DND-41 (cell line): ENCODE measurements at regions not wholly inside any gene's neighbourhood (a gene's known extent, or its start where the extent isn't known, plus 50 kb on each side); places are given as distances from the start of the nearest gene placed in this dataset.

Source experiments
- ATAC-seq: fragments of 200-7000 bp; cut with Tn5 transposase; 3 replicates; pipeline ENCODE4 v1.9.1; 2021; ENCODE audit warnings: low read depth; ENCODE audit not compliant: insufficient read depth
- DNase-seq: peaks from one replicate; pipeline ENCODE4 v3.0.0-alpha.2; 2020
- H2AFZ ChIP-seq: 2 replicates; pipeline ENCODE4 v1.6.0; 2012; ENCODE audit warnings: low read depth, low read length
- H3K27ac ChIP-seq: 2 replicates; pipeline ENCODE4 v1.5.1; 2012; ENCODE audit warnings: low read length, inconsistent platforms
- H3K27me3 ChIP-seq: fragments of 200-600 bp; sonication (generic); 2 replicates; pipeline ENCODE4 v1.6.0; 2012; ENCODE audit warnings: low read length, mild to moderate bottlenecking, inconsistent platforms; ENCODE audit not compliant: insufficient read depth, poor library complexity
- H3K36me3 ChIP-seq: 2 replicates; pipeline ENCODE4 v1.5.1; 2012; ENCODE audit warnings: low read length, inconsistent platforms; ENCODE audit not compliant: insufficient read depth
- H3K4me1 ChIP-seq: 2 replicates; pipeline ENCODE4 v1.5.1; 2012; ENCODE audit warnings: mild to moderate bottlenecking, low read length; ENCODE audit not compliant: insufficient read depth
- H3K4me2 ChIP-seq: 2 replicates; pipeline ENCODE4 v1.6.0; 2012; ENCODE audit warnings: mild to moderate bottlenecking, moderate library complexity, low read length, inconsistent platforms; ENCODE audit not compliant: insufficient read depth
- H3K4me3 ChIP-seq, 2 experiments: fragments of 200-600 bp in 1 of 2; shearing (Covaris generic) in 1 of 2; 2 replicates each; pipeline ENCODE4 v1.5.1; 2012 to 2016; ENCODE audit warnings: inconsistent platforms in 2 of 2, low read length in 2 of 2, mild to moderate bottlenecking in 2 of 2, low read depth in 1 of 2, moderate library complexity in 1 of 2
- H3K79me2 ChIP-seq: 2 replicates; pipeline ENCODE4 v1.6.0; 2012; ENCODE audit warnings: low read length, inconsistent platforms; ENCODE audit not compliant: insufficient read depth
- H3K9ac ChIP-seq: 2 replicates; pipeline ENCODE4 v1.6.0; 2012; ENCODE audit warnings: low read depth, mild to moderate bottlenecking, inconsistent platforms, low read length, moderate library complexity
- H3K9me3 ChIP-seq: 2 replicates; pipeline ENCODE4 v1.5.1; 2012; ENCODE audit warnings: low read length, moderate library complexity, mild to moderate bottlenecking, inconsistent platforms; ENCODE audit not compliant: insufficient read depth, severe bottlenecking
- H4K20me1 ChIP-seq: 2 replicates; pipeline ENCODE4 v1.6.0; 2012; ENCODE audit warnings: low read length; ENCODE audit not compliant: insufficient read depth
- CTCF ChIP-seq: IDR thresholded peaks from 2 replicates; pipeline ENCODE4 v1.5.1; 2012; ENCODE audit warnings: borderline replicate concordance, low read length, moderate library complexity, mild to moderate bottlenecking; ENCODE audit not compliant: poor library complexity, severe bottlenecking; ENCODE audit errors: extremely low read depth
- EZH2 ChIP-seq: IDR thresholded peaks from 3 replicates; pipeline ENCODE4 v1.6.1; 2012; ENCODE audit warnings: borderline replicate concordance, low read depth, mild to moderate bottlenecking, moderate library complexity, low read length, inconsistent platforms; ENCODE audit not compliant: severe bottlenecking

DNA sequence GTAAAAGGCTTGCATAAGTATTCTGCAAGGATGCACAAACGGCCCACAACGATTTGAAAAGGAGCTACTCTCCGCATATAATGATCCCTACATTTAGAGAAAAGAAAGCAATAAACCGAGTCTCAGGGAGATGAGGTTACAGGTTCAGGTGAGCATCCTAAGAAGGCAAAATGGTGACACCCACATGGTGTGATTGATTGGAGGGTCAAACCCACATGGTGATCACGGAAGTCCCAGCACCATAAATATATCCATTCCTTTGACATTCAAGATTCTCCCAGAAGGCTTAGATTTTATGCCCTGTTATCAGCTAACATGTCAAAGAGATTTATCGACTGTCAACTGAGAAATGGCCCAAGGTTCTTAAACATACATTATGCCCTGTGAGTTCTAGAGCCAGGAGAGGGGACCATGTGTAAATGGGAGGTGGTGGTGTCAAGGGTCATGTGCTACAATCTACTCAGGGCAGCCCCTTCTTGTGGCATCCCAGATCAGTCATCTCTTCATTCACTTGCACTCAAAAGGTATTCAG lies 282.2 kb downstream of the EMP1 start:
- Histone ChIP-seq H3K27ac (no peak overlapping the region), H3K4me1 (no peaks in the 10 kb centered on the region), H3K27me3 (peaks cover 4% of the 10 kb centered on the region), H3K9ac (no peak overlapping the region), H3K4me2 (no peak overlapping the region), H3K36me3 (no peaks in the 10 kb centered on the region), H3K4me3 (no peak overlapping the region), H3K79me2 (no peaks in the 10 kb centered on the region), H4K20me1 (no peaks in the 10 kb centered on the region), H3K9me3 (no peaks in the 10 kb centered on the region), H2AFZ (no peak overlapping the region)
- ATAC-seq (no peak), DNase-seq (no peak)
- TF ChIP-seq EZH2 (no peak), CTCF (no peak)

- Histone ChIP-seq H3K9ac (no peak overlapping the region), H3K4me1 (no peaks in the 10 kb centered on the region), H4K20me1 (no peaks in the 10 kb centered on the region), H3K4me3 (no peak overlapping the region), H2AFZ (no peak overlapping the region), H3K27me3 (peaks cover 4% of the 10 kb centered on the region), H3K79me2 (no peaks in the 10 kb centered on the region), H3K27ac (no peak overlapping the region), H3K9me3 (no peaks in the 10 kb centered on the region), H3K36me3 (no peaks in the 10 kb centered on the region), H3K4me2 (no peak overlapping the region)
- TF ChIP-seq EZH2, result no peak
- ATAC-seq (no peak), DNase-seq (no peak)
Observed at GRCh38 chr12:13474381-13474780, 277.9 kb downstream of the EMP1 start.

GRCh38 chr12:13472690-13473089 lies 276.2 kb downstream of the EMP1 start:
- DNase-seq, result no peak
- no peaks in the 10 kb centered on the region for H3K36me3 ChIP-seq

DNA sequence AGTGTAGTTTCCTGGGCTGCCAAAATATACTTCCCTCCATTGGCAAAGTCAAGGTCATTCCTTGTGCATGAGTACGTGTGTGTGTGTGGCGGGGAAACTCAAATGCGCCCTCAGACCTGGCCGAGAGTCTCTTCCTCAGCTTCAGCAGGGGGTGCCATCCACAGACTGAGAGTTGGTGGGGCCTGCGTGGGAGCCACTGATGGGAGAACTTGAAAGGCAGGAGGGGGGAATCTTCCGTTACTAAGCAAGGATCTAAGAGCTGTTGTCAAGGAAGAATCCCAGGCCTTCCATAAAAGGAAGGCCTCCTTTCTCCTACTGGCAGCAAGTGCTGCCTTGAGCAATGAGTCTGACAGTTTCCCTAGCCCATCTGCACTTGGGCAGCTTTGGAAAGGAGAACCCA lies 274.9 kb downstream of the EMP1 start:
- no peaks in the 10 kb centered on the region for H3K27me3 ChIP-seq
- H3K9me3 ChIP-seq, result no peaks in the 10 kb centered on the region
- H3K27ac ChIP-seq, result no peak overlapping the region
- no peak overlapping the region for H3K4me3 ChIP-seq
- no peak overlapping the region for H3K4me2 ChIP-seq
- H4K20me1 ChIP-seq, result no peaks in the 10 kb centered on the region
- TF ChIP-seq CTCF (no peak), EZH2 (no peak)
- DNase-seq (no peak), ATAC-seq (no peak)
- H2AFZ ChIP-seq, result no peak overlapping the region
- H3K9ac ChIP-seq, result no peak overlapping the region
- H3K36me3 ChIP-seq, result no peaks in the 10 kb centered on the region
- no peaks in the 10 kb centered on the region for H3K4me1 ChIP-seq
- no peaks in the 10 kb centered on the region for H3K79me2 ChIP-seq

More at GRCh38 chr12:13472690-13473089, 276.2 kb downstream of the EMP1 start:
- no peak overlapping the region for H3K27ac ChIP-seq
- H3K27me3 ChIP-seq, result no peaks in the 10 kb centered on the region
- no peak for ATAC-seq
- no peak overlapping the region for H2AFZ ChIP-seq
- no peak overlapping the region for H3K4me3 ChIP-seq
- H4K20me1 ChIP-seq, result no peaks in the 10 kb centered on the region
- H3K9ac ChIP-seq, result no peak overlapping the region
- TF ChIP-seq EZH2 (no peak), CTCF (no peak)
- H3K4me1 ChIP-seq, result no peaks in the 10 kb centered on the region
- H3K4me2 ChIP-seq, result no peak overlapping the region
- no peaks in the 10 kb centered on the region for H3K9me3 ChIP-seq
- H3K79me2 ChIP-seq, result no peaks in the 10 kb centered on the region
